ENCODE measurements at regions not wholly inside any gene's neighbourhood (a gene's known extent, or its start where the extent isn't known, plus 50 kb on each side); places are given as distances from the start of the nearest gene placed in this dataset.
"Not testable (repeated sequence)": the region's sequence is repeated elsewhere in the genome, so short reads cannot be mapped to it uniquely, and the experiment has no call there.

DNA sequence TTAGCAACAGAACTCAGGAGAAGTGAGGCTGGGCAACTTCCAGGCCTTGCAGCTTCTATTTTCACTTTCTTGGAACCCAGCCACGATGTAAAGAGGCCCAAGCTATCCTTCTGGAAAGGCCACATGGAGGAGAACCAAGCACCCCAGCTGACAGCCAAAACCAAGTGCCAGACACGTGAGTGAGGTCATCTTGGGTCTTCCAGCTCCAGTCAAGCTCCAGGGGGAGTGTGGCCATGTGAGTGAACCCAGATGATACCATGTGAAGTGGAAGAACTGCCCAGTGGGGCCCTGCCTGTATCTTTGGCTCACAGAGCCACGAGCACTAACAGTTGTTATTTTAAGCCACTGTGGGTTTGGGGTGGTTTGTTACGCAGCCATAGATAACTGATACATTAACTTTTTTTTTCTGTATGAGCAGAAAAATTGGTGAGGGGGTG is 126.8 kb upstream of the MAP1LC3B2 start:
- ATAC-seq, result no peak

DNA sequence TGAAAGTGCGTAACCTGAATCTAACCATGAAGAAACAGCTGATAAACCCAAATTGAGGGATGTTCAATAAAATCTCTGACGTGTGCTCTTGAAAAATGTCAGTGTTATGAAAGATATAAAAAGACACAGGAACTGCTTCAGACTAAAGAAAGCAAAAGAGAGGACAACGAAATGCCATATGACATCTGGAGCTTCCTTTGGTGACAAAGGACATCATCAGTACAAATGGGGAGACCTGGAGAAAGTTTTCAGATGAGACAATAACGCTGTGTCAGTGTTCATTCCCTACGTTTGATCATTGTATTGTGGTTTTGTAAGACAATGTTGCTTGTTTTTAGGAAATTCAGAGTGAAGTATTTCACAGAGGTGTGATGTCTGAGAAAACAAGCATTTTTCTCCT is 125.9 kb upstream of the MAP1LC3B2 start:
- no peak for ATAC-seq

DNA sequence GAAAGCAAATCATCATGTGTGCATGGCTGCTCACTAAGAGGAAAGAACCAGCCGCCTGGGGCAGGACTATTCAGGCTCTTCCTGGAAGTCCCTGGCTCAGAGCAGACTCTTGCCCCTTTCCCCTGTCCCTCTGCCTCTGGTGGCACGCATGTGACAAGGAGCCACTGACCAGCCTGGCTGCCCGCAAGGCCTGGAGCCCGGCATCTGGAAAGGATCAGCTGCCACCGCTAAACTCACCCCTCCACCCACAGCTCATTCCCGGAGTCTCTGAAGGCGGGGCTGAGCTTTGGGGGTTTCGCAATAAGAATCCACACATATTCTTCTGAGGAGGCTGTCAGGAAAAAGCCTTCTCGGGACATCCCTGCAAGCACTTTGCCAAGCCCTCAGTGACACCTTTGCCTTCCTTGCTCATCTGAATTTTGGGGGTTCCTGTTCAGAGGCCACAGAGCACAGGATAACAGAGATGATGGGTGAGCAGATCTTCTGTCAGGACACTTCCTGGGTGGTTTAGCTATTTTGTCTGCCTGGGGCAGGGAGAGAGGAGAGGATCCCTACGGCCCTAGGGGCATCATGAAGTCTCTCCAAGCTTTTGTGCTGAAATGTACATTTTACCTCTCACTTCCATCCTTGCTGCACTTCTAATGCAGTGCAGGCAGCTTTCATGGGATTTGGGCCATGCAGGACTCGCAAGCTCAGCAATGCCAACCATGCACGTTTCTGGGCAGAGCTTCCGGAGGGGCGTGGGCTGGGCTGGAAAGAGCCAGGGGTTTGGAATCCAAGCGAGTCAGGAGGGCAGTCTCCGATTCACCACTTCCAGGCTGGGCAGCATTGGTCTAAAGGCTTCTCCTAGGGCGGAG is 124.8 kb upstream of the MAP1LC3B2 start:
- peak; percentile 75 for ATAC-seq

DNA sequence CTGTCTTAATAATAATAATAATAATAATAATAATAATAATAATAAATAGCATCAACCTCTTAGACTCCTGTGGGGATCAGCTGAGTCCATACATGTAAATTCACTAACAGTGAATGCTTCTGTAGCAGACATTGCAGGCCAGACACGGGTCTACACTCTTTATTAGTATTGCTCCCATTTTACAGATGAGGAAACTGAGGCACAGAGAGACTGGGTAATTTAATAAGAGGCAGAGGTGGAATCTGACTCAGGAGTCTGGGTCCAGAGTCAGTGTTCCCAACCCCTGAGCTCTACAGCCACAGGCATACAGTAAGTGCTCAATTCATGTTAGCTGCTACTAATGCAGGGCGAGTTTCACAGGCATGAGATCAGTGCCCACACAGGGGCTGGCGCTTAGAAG is 123.2 kb upstream of the MAP1LC3B2 start:
- ATAC-seq, result no peak

DNA sequence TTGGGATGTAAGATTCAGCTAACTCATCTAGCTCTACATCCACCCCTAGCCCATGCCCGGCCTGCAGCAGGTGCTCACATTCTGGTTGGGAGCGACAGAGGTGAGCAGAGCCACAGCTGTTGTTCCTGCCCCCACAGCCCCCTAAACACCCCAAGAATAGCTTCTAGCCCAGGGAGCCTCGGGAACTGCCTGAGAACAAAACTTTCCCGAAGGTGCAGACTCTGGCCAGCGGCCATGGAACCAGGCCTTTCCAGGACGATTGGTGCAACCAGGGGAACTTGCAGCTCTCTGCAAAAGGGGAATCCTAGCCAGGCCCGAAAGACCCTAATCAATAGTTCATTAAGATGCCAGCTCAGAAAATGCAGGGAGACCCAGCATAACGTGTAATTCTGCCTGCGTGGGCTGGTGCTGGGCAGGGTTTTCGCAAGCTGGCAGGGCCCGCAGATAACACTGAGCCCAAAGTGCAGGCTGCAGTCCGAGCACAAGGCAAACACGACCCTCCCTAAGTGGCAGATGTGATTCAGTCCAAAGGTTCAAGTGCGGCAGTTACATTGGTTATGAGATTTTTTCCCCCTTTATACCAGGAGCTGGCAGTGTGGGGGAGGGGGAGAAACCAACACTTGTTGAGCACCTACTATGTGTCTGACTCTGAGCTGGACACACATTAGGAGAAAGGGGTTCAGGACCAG is 122.5 kb upstream of the MAP1LC3B2 start:
- no peak for ATAC-seq

DNA sequence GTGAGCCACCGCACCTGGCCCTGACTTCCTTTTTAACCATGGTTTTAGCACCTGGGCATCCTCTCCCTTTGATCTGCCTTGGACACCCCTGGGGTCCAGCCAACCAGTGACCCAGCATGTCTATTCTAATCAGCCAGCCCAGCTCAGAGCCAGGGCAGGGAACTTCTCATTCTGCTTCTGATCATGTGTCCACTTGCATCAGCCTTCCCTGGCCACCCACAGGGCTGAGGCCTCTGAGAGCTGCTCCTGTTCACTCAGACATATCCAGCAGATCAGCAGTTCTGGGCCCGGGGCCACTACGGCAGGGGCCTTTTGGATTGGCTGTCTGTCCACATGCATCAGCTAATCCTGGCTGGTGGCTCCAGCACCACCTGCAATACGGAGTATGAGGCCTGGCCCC is 117.9 kb upstream of the MAP1LC3B2 start:
- ATAC-seq, result no peak

DNA sequence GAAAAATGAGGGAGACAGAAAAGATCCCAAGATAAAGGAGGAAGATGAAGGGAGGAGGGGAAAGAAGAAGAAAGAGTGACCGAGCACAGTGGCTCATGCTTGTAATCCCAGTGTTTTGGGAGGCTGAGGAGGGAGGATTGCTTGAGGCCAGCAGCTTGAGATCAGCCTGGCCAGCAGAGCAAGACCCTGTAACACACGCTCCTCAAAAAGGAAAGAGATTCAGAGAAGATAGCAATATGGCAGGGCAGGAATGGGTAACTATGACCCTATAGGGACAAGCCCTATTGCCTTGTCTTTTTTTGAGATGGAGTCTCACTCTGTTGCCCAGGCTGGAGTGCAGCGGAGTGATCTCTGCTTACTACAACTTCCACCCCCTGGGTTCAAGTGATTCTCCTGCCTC is 116.9 kb upstream of the MAP1LC3B2 start:
- ATAC-seq, result no peak

DNA sequence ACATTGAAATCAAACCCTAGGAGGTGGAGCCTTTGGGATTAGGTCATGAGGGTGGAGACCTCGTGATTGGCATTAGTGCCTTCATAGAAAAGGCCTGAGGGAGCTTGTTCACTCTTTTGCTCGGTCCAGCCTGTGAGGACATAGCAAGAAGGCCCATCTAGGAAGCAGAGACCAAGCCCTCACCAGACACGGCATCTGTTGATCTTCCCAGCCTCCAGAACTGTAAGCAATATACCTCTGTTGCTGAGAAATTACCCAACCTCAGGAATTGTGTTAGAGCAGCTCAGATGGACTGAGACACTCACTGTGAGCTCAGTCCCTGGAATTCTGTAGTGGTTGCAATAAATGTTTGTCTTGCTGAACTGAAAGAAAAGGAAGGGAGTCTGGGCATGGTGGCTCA is 116.2 kb upstream of the MAP1LC3B2 start:
- peak; percentile 28 for ATAC-seq

DNA sequence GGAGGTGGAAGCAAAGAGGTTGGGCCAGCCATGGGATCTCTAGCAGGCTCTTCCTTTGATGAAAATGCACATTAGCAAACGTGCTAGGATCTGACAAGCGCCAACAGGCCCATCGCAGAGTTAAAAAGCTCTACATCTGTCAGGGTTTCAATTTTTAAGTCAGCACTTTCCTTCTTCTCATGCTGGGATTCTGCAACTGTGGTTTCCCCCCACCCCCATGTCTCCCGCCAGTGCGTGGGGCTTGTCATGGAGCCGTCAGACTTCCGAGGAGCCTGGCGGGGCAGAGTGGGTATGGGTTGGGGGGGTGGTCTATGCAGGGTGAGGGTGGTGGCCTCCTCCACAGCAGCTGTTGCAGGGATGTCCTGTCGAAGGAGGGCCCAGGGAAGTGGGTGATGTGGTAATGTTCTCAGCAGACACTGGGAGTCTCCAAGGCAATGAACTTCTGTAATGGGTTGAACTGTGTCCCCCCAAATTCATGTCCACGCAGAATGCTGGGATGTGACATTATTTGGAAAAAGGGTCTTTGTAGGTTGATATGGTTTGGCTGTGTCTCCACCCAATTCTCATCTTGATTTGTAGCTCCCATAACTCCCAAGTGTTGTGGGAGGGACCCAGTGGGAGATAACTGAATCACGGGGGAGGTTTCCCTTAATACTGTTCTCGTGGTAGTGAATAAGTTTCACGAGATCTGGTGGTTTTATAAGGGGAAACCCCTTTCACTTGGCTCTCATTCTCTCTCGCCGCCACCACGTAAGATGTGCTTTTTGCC is 115.2 kb upstream of the MAP1LC3B2 start:
- ATAC-seq, result peak; percentile 76

DNA sequence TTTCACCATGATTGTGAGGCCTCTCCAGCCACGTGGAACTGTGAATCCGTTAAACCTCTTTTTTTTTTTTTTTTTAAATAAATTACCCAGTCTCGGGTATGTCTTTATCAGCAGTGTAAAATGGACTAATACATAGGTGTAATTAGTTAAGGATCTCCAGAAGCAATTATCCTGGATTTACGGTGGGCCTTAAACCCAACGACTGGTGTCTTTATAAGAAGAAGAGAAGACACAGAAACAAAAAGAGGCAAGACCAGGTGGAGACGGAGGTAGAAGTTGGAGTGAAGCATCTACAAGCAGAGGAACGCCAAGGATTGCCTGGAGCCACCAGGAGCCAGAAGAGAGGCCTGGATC is 114.6 kb upstream of the MAP1LC3B2 start:
- ATAC-seq, result no peak

DNA sequence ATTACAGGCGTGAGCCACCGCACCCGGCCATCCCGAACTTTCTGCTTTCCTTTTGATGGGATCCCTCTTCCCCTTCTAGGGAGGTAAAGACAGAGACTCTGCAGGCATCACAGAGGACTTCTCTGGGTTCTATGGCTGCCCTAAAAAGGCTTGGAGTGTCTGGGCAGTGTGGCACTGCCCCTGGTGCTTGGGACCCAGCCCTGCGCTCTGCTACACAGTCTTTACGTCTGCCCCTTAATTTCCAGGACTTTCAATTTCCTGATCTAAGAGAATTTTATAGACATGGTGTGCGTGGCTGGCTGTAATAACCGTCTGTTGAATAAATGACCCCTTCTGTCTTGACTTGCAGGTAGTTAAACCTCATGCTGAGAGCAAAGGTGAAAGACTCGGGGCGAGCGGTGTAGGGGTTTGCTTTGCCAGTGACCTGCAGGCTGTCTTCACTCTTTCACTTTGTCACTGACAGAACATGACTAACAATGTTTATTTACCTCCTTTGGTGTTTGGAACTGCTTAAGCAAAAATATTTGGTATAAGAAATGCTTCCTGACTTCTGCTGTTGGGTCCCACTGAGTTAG is 110.9 kb upstream of the MAP1LC3B2 start:
- no peak for ATAC-seq

DNA sequence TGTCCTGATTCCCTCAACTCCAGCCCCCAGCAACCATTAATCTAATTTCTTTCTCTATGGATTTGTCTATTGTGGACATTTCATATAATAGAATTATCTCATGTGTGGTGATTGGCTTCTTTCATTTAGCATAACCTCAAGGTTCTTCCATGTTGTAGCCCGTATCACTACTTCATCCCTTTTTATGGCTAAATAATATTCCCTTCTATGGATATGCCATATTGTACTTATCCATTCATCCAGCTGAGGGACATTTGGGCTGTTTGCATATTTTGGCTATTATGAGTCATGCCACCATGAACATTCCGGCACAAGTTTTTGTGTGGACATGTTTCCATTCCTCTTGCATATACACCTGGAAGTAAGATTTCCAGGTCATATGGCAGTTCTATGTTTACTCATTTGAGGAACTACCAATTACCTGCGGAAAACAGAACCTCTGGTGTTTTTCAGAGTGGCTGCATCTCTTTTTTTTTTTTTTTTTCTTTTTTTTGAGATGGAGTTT is 108.7 kb upstream of the MAP1LC3B2 start:
- ATAC-seq, result no peak

DNA sequence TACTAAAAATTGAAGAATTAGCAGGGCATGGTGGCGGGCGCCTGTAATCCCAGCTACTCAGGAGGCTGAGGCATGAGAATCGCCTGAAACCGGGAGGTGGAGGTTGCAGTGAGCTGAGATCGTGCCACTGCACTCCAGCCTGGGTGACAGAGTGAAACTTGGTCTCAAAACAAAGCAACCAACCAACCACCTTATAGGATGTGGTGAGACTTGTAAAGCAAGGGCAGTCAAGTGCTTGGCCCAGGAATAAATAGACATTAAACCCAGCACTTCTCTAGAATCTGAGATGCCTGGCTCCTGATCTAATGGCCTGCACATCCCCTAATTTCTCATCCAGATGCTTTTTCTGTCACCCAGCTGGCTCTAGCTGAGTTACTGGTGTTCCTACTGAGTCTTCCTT is 106.2 kb upstream of the MAP1LC3B2 start:
- ATAC-seq, result not testable (repeated sequence)

DNA sequence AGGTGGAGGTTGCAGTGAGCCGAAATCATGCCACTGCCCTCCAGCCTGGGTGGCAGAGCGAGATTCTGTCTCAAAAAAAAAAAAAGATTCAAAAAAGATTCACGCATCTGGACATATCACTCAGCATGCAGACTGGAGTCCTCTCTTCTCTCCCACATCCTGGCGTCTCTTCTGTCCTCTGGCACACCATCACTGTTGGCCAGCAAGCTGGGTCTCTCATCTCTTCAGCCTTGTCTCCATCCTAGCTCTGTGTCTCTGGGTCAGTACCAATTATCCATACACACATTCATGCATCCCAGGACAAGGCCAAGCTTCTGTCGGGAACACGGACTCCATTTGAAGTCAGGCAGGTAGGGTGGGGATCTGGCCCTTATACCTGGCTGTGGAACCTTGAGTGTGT is 105.5 kb upstream of the MAP1LC3B2 start:
- no peak for ATAC-seq

DNA sequence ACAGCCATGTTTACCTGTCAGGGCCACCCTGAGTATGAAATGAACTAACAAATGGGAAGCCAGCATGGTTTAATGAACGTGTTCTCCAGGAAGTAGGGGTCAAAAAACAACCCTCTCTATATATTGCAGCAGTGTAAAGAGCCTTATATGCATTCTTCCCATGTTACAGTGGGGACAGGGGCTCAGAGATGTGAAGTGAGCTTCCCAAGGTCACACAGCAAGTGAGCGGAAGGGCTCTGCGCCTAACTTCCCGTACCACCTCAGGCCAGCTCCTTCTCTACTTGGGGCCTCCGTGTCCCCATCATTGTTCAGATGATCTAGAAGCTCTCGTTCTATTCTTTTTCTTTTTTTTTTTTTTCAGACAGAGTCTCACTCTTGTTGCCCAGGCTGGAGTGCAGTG is 105.1 kb upstream of the MAP1LC3B2 start:
- no peak for ATAC-seq

DNA sequence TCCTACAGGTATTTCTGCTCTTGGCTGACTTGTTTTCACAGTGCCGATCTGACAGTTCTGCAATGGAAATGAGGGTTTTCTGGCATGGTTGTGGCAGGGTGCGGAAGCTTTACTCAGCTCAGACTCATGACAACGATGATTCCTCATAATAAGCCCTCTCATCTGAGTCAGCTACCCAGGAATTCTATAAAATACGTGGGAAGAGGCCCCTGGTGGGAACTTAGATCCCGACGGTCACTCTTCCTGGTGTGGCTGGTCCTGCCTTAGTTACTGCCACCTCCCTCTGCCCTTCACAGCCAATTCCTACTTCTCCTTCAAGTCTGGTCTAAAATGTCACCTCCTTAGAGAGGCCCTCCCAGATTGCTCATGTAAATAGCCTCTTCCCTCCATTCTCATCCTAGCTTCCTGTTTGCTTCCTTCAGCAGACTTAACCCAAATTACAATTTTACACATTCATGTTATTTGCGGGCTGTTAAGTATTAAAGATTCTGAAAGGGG is 104.2 kb upstream of the MAP1LC3B2 start:
- ATAC-seq, result peak; percentile 85

DNA sequence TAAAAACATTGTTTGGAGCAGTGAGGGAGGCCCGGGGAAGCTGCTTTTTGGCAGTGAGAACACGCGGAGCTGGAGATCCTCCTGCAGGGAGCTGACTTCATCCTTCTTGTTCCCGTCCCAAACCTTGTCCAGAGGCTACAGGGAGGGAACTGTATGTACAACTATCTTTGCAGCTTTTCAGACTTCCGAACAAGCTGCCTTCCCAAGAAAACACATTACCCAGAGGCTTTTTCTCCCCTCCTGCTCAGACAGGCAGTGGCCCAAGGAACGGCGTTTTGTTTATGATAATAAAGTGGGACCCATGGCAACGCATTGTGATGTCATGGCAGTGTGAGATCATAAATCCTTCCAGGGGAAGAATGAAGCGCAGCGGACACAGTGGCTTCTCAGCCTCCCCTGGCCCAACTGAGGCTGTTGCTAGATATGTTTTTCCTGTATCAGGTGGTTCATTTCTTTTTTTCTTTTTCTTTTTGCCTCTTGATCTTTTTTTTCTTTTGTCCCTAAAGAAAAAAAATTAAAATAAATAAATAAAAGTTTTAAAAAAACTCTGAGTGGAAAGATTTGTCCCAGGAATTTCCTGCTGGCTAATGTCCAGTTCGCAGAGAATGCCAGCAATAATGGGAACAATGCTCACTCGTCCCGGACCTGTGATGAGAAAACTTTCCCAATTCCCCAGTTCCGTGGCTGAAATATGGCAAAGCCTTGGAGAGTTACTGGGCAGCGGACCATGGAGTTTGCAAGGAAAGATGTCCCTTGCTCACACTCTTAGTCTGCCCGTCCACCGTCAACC is 103.4 kb upstream of the MAP1LC3B2 start:
- ATAC-seq, result peak; percentile 76

DNA sequence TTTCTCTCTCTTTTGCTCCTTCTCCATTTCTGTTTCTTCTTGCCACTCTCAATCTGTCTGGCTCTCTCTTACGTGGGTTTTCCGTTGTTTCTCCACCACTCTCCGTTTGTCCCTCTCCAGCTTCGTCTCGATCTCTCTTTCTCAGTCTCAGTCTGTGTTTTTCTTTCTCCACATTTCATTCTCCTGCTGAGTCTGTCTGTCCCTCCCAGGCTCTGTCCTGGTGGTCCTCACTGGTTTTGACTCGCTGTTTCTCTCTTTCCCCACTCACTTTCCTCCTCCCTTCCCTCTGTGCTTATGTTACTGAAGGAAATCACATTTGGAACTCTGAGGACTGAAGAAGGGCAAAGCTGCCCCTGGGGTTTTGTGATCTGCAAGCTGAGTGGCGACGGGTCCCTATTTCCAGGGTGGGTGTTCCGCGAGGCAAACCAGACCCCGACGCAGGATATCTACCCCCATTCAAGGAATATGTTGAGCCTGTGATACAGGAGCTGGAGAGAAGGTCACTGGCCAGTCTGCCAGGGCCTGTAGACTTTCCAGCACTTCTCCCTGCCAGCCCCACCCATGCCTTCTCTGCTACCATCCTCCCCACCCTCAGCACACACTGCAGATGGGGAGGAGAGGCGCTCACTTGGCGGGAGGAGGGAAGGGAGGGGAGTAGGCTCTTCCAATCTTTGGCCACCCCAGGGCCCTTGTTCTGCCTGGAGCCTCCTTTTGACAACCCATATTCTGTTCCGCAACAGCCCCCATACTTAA is 102.7 kb upstream of the MAP1LC3B2 start:
- no peak for ATAC-seq

DNA sequence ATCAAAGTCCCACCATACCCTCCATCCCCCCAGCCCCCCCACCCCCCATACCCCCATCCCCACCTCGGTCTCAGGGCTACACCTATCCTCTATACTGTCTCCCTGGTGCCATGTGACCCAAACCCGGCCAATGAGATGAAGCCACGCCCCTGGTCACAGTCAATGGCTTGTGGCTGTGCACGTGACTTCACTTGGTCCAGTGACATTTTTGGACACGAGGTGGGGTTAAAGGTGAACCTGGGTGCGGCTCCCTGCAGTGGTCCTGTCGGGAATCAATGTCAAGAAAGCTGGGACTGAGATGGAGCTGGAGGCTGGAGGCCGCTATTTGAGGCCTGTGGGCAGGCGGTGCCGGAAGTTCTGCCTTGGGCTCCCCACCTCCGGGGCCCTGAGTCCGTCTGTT is 100.7 kb upstream of the MAP1LC3B2 start:
- ATAC-seq, result no peak

DNA sequence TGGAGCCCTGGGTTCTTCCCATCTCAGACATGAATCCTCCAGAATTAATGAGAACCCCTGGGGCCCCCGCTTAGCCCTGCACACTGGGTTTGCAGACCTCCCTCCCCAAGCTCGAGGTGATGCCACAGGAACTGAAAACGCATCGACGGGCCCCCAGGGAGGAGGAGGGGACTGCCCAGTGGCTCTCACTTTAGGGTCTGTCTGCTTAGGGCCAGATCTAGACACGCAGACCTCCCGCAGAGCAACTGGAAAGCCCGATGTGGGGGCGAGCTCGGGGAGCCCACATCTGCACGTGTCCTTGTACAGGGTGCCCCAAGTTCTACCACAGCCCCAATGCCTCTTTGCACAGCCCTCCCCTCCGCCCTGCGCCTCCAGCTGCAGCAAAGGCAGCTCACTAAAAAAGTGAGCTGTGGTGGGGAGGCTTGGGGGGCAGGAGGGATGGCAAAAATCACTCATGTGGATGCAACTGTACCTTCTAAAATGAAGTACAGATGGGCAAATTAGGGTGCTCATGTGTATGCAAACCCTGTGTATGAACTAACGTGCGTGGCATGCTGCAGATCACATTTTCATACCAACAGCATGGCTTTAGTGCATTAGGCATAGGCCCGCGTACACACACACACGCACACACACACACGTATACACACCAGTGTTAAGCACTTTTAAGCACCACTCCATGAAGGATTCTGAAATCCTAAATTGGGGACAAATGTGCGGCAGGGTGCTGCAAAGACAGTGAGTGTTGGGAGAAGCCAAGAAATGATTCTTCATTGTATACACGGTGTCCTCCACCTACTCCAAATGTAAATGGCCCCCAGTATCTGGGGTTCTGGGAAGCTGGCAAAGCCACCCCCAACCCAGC is 99.9 kb upstream of the MAP1LC3B2 start:
- ATAC-seq, result no peak

Measured in esophagus mucosa (tissue), 1 donor.